HEK293 (cell line): ENCODE measurements at regions not wholly inside any gene's neighbourhood (a gene's known extent, or its start where the extent isn't known, plus 50 kb on each side); places are given as distances from the start of the nearest gene placed in this dataset.
"Not testable (repeated sequence)": the region's sequence is repeated elsewhere in the genome, so short reads cannot be mapped to it uniquely, and the experiment has no call there.

Experiments used
- HOXC10 ChIP-seq: sonication (generic); formaldehyde crosslinking; IDR thresholded peaks from 2 replicates; pipeline ENCODE4 v1.8.1; 2023; ENCODE audit warnings: mild to moderate bottlenecking, missing genetic modification reagents
- MEIS1 ChIP-seq: sonication (generic); formaldehyde crosslinking; IDR thresholded peaks from 2 replicates; pipeline ENCODE4 v1.8.1; 2022; ENCODE audit warnings: missing genetic modification reagents, mild to moderate bottlenecking, borderline replicate concordance
- ZBTB21 ChIP-seq: fragments of 450-650 bp; formaldehyde crosslinking; IDR thresholded peaks from 2 replicates; pipeline ENCODE4 v1.5.1; 2017; ENCODE audit warnings: missing biosample characterization, missing genetic modification characterization
- ZFP3 ChIP-seq: fragments of 450-650 bp; formaldehyde crosslinking; IDR thresholded peaks from 2 replicates; pipeline ENCODE4 v1.5.1; 2016; ENCODE audit warnings: low read depth, missing biosample characterization, missing genetic modification characterization
- ZFP41 ChIP-seq: fragments of 450-650 bp; formaldehyde crosslinking; IDR thresholded peaks from 2 replicates; pipeline ENCODE4 v1.5.1; 2016; ENCODE audit warnings: missing biosample characterization, missing genetic modification characterization, borderline replicate concordance
- ZNF24 ChIP-seq: fragments of 450-650 bp; formaldehyde crosslinking; IDR thresholded peaks from 2 replicates; pipeline ENCODE4 v1.5.1; 2016; ENCODE audit warnings: missing biosample characterization, missing genetic modification characterization
- ZNF274 ChIP-seq, 2 experiments: fragments of 200-500 bp in 1 of 2; fragments of 450-650 bp in 1 of 2; sonication (Bioruptor generic) in 1 of 2; formaldehyde crosslinking in 1 of 2; IDR thresholded peaks; 2 replicates each; pipeline versions ENCODE4 v1.5.1 to v1.6.1; 2014 to 2016; ENCODE audit warnings: borderline replicate concordance in 1 of 2, inconsistent platforms in 1 of 2, low read length in 1 of 2, missing biosample characterization in 1 of 2, missing genetic modification characterization in 1 of 2
- ZNF555 ChIP-seq: fragments of 450-650 bp; formaldehyde crosslinking; conservative IDR thresholded peaks from 2 replicates; pipeline ENCODE4 v1.5.1; 2017; ENCODE audit warnings: missing biosample characterization, mild to moderate bottlenecking, missing genetic modification characterization, inconsistent platforms
- ZNF621 ChIP-seq: fragments of 450-650 bp; formaldehyde crosslinking; IDR thresholded peaks from 2 replicates; pipeline ENCODE4 v1.5.1; 2017; ENCODE audit warnings: missing biosample characterization, missing genetic modification characterization
- ZNF623 ChIP-seq: fragments of 450-650 bp; formaldehyde crosslinking; IDR thresholded peaks from 2 replicates; pipeline ENCODE4 v1.5.1; 2016; ENCODE audit warnings: missing biosample characterization, missing genetic modification characterization
- ZSCAN30 ChIP-seq: fragments of 450-650 bp; IDR thresholded peaks from 2 replicates; pipeline ENCODE4 v1.5.1; 2018; ENCODE audit warnings: missing biosample characterization, mild to moderate bottlenecking, missing genetic modification characterization, moderate library complexity
- TF ChIP-seq, protein P1 (sequence below): fragments of 450-650 bp; formaldehyde crosslinking; IDR thresholded peaks from 2 replicates; pipeline ENCODE4 v1.5.1; 2016; ENCODE audit warnings: missing biosample characterization, missing genetic modification characterization
- TF ChIP-seq, protein P2 (sequence below): fragments of 450-650 bp; formaldehyde crosslinking; IDR thresholded peaks from 2 replicates; pipeline ENCODE4 v1.5.1; 2017; ENCODE audit warnings: missing biosample characterization, mild to moderate bottlenecking, missing genetic modification characterization, moderate library complexity
- TF ChIP-seq, protein P3 (sequence below): fragments of 450-650 bp; formaldehyde crosslinking; IDR thresholded peaks from 2 replicates; pipeline ENCODE4 v1.5.1; 2016; ENCODE audit warnings: missing biosample characterization, missing genetic modification characterization

DNA sequence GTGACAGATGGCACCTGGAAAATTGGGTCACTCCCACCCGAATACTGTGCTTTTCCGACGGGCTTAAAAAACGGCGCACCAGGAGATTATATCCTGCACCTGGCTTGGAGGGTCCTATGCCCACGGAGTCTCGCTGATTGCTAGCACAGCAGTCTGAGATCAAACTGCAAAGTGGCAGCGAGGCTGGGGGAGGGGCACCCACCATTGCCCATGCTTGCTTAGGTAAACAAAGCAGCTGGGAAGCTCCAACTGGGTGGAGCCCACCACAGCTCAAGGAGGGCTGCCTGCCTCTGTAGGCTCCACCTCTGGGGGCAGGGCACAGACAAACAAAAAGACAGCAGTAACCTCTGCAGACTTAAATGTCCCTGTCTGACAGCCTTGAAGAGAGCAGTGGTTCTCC is 412.1 kb downstream of the STK39 start:
- not testable (repeated sequence) for TF ChIP-seq MEIS1; ZNF621 (tag by site-specific recombination); ZNF274 (IDR thresholded peaks at IDR 0.05; ENCODE audit: low read length); ZNF274 (tag by site-specific recombination; IDR thresholded peaks at IDR 0.05; ENCODE audit: borderline replicate concordance); ZNF623 (tag by site-specific recombination); ZNF555; HOXC10 (CRISPR knock-in tag); ZSCAN30; ZFP3; ZNF24 (tag by site-specific recombination); ZBTB21 (tag by site-specific recombination); ZFP41 (tag by site-specific recombination)
- TF ChIP-seq, protein P1, sequence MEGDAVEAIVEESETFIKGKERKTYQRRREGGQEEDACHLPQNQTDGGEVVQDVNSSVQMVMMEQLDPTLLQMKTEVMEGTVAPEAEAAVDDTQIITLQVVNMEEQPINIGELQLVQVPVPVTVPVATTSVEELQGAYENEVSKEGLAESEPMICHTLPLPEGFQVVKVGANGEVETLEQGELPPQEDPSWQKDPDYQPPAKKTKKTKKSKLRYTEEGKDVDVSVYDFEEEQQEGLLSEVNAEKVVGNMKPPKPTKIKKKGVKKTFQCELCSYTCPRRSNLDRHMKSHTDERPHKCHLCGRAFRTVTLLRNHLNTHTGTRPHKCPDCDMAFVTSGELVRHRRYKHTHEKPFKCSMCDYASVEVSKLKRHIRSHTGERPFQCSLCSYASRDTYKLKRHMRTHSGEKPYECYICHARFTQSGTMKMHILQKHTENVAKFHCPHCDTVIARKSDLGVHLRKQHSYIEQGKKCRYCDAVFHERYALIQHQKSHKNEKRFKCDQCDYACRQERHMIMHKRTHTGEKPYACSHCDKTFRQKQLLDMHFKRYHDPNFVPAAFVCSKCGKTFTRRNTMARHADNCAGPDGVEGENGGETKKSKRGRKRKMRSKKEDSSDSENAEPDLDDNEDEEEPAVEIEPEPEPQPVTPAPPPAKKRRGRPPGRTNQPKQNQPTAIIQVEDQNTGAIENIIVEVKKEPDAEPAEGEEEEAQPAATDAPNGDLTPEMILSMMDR (tag by site-specific recombination), result not testable (repeated sequence)
- TF ChIP-seq, protein P2, sequence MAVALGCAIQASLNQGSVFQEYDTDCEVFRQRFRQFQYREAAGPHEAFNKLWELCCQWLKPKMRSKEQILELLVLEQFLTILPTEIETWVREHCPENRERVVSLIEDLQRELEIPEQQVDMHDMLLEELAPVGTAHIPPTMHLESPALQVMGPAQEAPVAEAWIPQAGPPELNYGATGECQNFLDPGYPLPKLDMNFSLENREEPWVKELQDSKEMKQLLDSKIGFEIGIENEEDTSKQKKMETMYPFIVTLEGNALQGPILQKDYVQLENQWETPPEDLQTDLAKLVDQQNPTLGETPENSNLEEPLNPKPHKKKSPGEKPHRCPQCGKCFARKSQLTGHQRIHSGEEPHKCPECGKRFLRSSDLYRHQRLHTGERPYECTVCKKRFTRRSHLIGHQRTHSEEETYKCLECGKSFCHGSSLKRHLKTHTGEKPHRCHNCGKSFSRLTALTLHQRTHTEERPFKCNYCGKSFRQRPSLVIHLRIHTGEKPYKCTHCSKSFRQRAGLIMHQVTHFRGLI, result not testable (repeated sequence)
- TF ChIP-seq, protein P3, sequence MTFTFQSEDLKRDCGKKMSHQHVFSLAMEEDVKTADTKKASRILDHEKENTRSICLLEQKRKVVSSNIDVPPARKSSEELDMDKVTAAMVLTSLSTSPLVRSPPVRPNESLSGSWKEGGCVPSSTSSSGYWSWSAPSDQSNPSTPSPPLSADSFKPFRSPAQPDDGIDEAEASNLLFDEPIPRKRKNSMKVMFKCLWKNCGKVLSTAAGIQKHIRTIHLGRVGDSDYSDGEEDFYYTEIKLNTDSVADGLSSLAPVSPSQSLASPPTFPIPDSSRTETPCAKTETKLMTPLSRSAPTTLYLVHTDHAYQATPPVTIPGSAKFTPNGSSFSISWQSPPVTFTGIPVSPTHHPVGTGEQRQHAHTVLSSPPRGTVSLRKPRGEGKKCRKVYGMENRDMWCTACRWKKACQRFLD (tag by site-specific recombination), result not testable (repeated sequence)
